H1 (cell line): ENCODE measurements at regions not wholly inside any gene's neighbourhood (a gene's known extent, or its start where the extent isn't known, plus 50 kb on each side); places are given as distances from the start of the nearest gene placed in this dataset.

Experiments
- CTCF ChIA-PET: fragments of 300-600 bp; sonication (Branson Sonifier 250); formaldehyde crosslinking; loops from one replicate; lab custom pipeline; 2021; ENCODE audit not compliant: partially characterized antibody; lab: Charles Lee
- POLR2A ChIA-PET: fragments of 300-600 bp; sonication (Branson Sonifier 250); formaldehyde crosslinking; loops from one replicate; lab custom pipeline; 2021; ENCODE audit warnings: inconsistent platforms; ENCODE audit not compliant: partially characterized antibody; lab: Charles Lee
- DNase-seq, 2 experiments: peaks; one replicate each; pipeline versions ENCODE4 v3.0.0 to v3.0.0-alpha.2; 2010 to 2022; ENCODE audit warnings: low spot score in 2 of 2, low read depth in 1 of 2, mixed read lengths in 1 of 2
- FAIRE-seq: peaks from 2 replicates; lab custom pipeline; 2011; peaks lifted over from hg19 to GRCh38; lab: Jason Lieb, UNC
- H2AFZ ChIP-seq: 2 replicates; pipeline ENCODE4 v1.8.1; 2012; ENCODE audit warnings: low read length, inconsistent platforms
- H2AK5ac ChIP-seq: 2 replicates; pipeline ENCODE4 v1.6.1; 2013; ENCODE audit warnings: low read depth, low read length
- H2BK120ac ChIP-seq: replicated peaks from 2 replicates; pipeline ENCODE3; 2013; ENCODE audit warnings: low read depth, low read length, inconsistent platforms
- H2BK12ac ChIP-seq: 2 replicates; pipeline ENCODE4 v1.6.1; 2013; ENCODE audit warnings: low read depth, low read length
- H2BK15ac ChIP-seq: 2 replicates; pipeline ENCODE4 v1.6.1; 2013; ENCODE audit warnings: low read length
- H2BK20ac ChIP-seq: 2 replicates; pipeline ENCODE4 v1.6.1; 2013; ENCODE audit warnings: low read length
- H2BK5ac ChIP-seq: 2 replicates; pipeline ENCODE4 v1.6.1; 2013; ENCODE audit warnings: low read depth, low read length
- H3K14ac ChIP-seq: 2 replicates; pipeline ENCODE4 v1.6.1; 2013; ENCODE audit warnings: inconsistent platforms; ENCODE audit not compliant: insufficient read length
- H3K18ac ChIP-seq: 2 replicates; pipeline ENCODE4 v1.6.1; 2013; ENCODE audit warnings: low read length; ENCODE audit errors: extremely low read depth
- H3K23ac ChIP-seq: 2 replicates; pipeline ENCODE4 v1.6.1; 2013; ENCODE audit warnings: inconsistent platforms; ENCODE audit not compliant: insufficient read length
- H3K23me2 ChIP-seq: 2 replicates; pipeline ENCODE4 v1.6.1; 2013; ENCODE audit warnings: low read depth, low read length
- H3K27ac ChIP-seq: 2 replicates; pipeline ENCODE4 v1.6.1; 2011; ENCODE audit warnings: low read depth, low read length, inconsistent platforms
- H3K27me3 ChIP-seq, 4 experiments: replicated peaks in 1 of 4; 1 replicate in 1 of 4; 2 replicates in 3 of 4; pipeline versions ENCODE4 v1.6.1 to v1.8.1; 2011 to 2013; ENCODE audit warnings: low read length in 3 of 4, mild to moderate bottlenecking in 3 of 4, inconsistent platforms in 2 of 4, mixed read lengths in 2 of 4, moderate library complexity in 1 of 4; ENCODE audit not compliant: control insufficient read depth in 3 of 4, insufficient read depth in 3 of 4; ENCODE audit errors: extremely low read depth in 1 of 4
- H3K36me3 ChIP-seq, 4 experiments: 2 replicates each; pipeline versions ENCODE4 v1.6.1 to v1.8.1; 2011 to 2013; ENCODE audit warnings: mild to moderate bottlenecking in 4 of 4, low read length in 3 of 4, moderate library complexity in 2 of 4, control low read depth in 1 of 4, inconsistent platforms in 1 of 4; ENCODE audit not compliant: insufficient read depth in 4 of 4, control insufficient read depth in 2 of 4
- H3K4ac ChIP-seq: replicated peaks from 2 replicates; pipeline ENCODE3; 2013; ENCODE audit warnings: low read length, low read depth, mixed read lengths, inconsistent platforms; ENCODE audit not compliant: insufficient read length
- H3K4me1 ChIP-seq, 4 experiments: replicated peaks in 1 of 4; 1 replicate in 1 of 4; 2 replicates in 3 of 4; pipeline versions ENCODE4 v1.6.1 to v1.8.1; 2011 to 2013; ENCODE audit warnings: low read length in 3 of 4, inconsistent platforms in 2 of 4, mixed read lengths in 1 of 4; ENCODE audit not compliant: insufficient read depth in 4 of 4, control insufficient read depth in 3 of 4
- H3K4me2 ChIP-seq, 2 experiments: 2 replicates each; pipeline versions ENCODE4 v1.6.1 to v1.8.1; 2011 to 2013; ENCODE audit warnings: low read depth in 2 of 2, low read length in 2 of 2, control low read depth in 1 of 2, inconsistent platforms in 1 of 2, mild to moderate bottlenecking in 1 of 2; ENCODE audit not compliant: insufficient read depth in 1 of 2
- H3K4me3 ChIP-seq, 4 experiments: fragments of 200-600, 300-600 bp in 1 of 4; sonication (generic), shearing (Covaris generic), sonication (Bioruptor Twin) in 1 of 4; 2 replicates each; pipeline versions ENCODE4 v1.5.1 to v1.8.1; 2011 to 2016; ENCODE audit warnings: low read length in 4 of 4, low read depth in 3 of 4, control low read depth in 2 of 4, inconsistent platforms in 2 of 4, mild to moderate bottlenecking in 2 of 4, mixed read lengths in 1 of 4, moderate library complexity in 1 of 4; ENCODE audit not compliant: insufficient read depth in 2 of 4; ENCODE audit errors: extremely low read depth in 1 of 4
- H3K56ac ChIP-seq: replicated peaks from 2 replicates; pipeline ENCODE3; 2013; ENCODE audit warnings: low read depth, mild to moderate bottlenecking, mixed read lengths, low read length, inconsistent platforms; ENCODE audit not compliant: insufficient read length
- H3K79me1 ChIP-seq: 2 replicates; pipeline ENCODE4 v1.6.1; 2013; ENCODE audit warnings: low read depth, low read length, control low read depth
- H3K79me2 ChIP-seq, 2 experiments: 2 replicates each; pipeline versions ENCODE4 v1.6.1 to v1.8.1; 2012 to 2013; ENCODE audit warnings: low read length in 2 of 2, mild to moderate bottlenecking in 2 of 2, inconsistent platforms in 1 of 2; ENCODE audit not compliant: insufficient read depth in 2 of 2, control insufficient read depth in 1 of 2
- H3K9ac ChIP-seq, 4 experiments: replicated peaks in 1 of 4; 1 replicate in 1 of 4; 2 replicates in 3 of 4; pipeline versions ENCODE4 v1.6.1 to v1.8.1; 2011 to 2013; ENCODE audit warnings: low read depth in 3 of 4, low read length in 3 of 4, control low read depth in 2 of 4, mild to moderate bottlenecking in 2 of 4, moderate library complexity in 2 of 4, inconsistent platforms in 1 of 4; ENCODE audit errors: extremely low read depth in 1 of 4
- H3K9me3 ChIP-seq, 2 experiments: 2 replicates each; pipeline versions ENCODE4 v1.6.1 to v1.8.1; 2012 to 2013; ENCODE audit warnings: mild to moderate bottlenecking in 2 of 2, moderate library complexity in 2 of 2, control low read depth in 1 of 2, inconsistent platforms in 1 of 2, low read depth in 1 of 2, low read length in 1 of 2, mixed read lengths in 1 of 2; ENCODE audit not compliant: insufficient read depth in 2 of 2
- H4K20me1 ChIP-seq, 2 experiments: replicated peaks in 1 of 2; 2 replicates each; pipeline versions ENCODE3 to v1.8.1; 2011 to 2013; ENCODE audit warnings: inconsistent platforms in 2 of 2, low read length in 2 of 2, mild to moderate bottlenecking in 1 of 2; ENCODE audit not compliant: insufficient read depth in 2 of 2, control insufficient read depth in 1 of 2
- H4K5ac ChIP-seq: 2 replicates; pipeline ENCODE4 v1.6.1; 2013; ENCODE audit warnings: low read length, low read depth, mixed read lengths, inconsistent platforms; ENCODE audit not compliant: insufficient read length
- H4K8ac ChIP-seq: 2 replicates; pipeline ENCODE4 v1.8.0; 2013; ENCODE audit warnings: mild to moderate bottlenecking, moderate library complexity, low read length, inconsistent platforms; ENCODE audit not compliant: insufficient read depth; ENCODE audit errors: extremely low read depth
- H4K91ac ChIP-seq: replicated peaks from 2 replicates; pipeline ENCODE3; 2013; ENCODE audit warnings: low read length, mixed read lengths, inconsistent platforms; ENCODE audit not compliant: insufficient read length
- BCL11A ChIP-seq, 2 experiments: IDR thresholded peaks; one replicate each; pipeline ENCODE4 v1.6.1; 2011; ENCODE audit warnings: low read depth in 2 of 2, low read length in 2 of 2, mild to moderate bottlenecking in 2 of 2
- CTCF ChIP-seq, 3 experiments: IDR thresholded peaks; 1 replicate in 2 of 3; 2 replicates in 1 of 3; pipeline versions ENCODE4 v1.5.1 to v1.6.1; 2011; ENCODE audit warnings: low read length in 3 of 3, mild to moderate bottlenecking in 3 of 3, inconsistent platforms in 2 of 3, low read depth in 1 of 3, moderate library complexity in 1 of 3; ENCODE audit not compliant: insufficient read depth in 1 of 3; ENCODE audit errors: control extremely low read depth in 1 of 3
- FOSL1 ChIP-seq: IDR thresholded peaks from 2 replicates; pipeline ENCODE4 v1.6.1; 2011; ENCODE audit warnings: mild to moderate bottlenecking, low read depth, low read length, moderate library complexity; ENCODE audit not compliant: insufficient read depth
- RBBP5 ChIP-seq: IDR thresholded peaks from 2 replicates; pipeline ENCODE4 v1.7.1; 2012; ENCODE audit warnings: low read depth, mild to moderate bottlenecking, inconsistent platforms, low read length, moderate library complexity, borderline replicate concordance
- SP1 ChIP-seq: IDR thresholded peaks from 2 replicates; pipeline ENCODE4 v1.6.1; 2011; ENCODE audit warnings: low read depth, low read length
- TEAD4 ChIP-seq: IDR thresholded peaks from 2 replicates; pipeline ENCODE4 v1.6.1; 2012; ENCODE audit warnings: low read depth, low read length, inconsistent platforms, mixed read lengths
- WGBS, 2 experiments: shearing (Covaris generic) in 1 of 2; methylation state at CpG; one replicate each; pipeline versions ENCODE4 v1.1.6 to v1.1.7; 2013 to 2015; ENCODE audit warnings: low lambda C conversion rate in 2 of 2, mixed read lengths in 2 of 2, inconsistent platforms in 1 of 2, low coverage in 1 of 2, missing lambda C conversion rate in 1 of 2; ENCODE audit not compliant: insufficient replicate concordance in 2 of 2, insufficient coverage in 1 of 2, insufficient read length in 1 of 2; ENCODE audit errors: extremely low coverage in 1 of 2, missing lambda C conversion rate in 1 of 2; 5-methylcytosine and 5-hydroxymethylcytosine counted together

GRCh38 chr3:106056931-106057330 is 188.1 kb upstream of the CBLB start:
- H3K23me2 ChIP-seq, result no peaks in the 10 kb centered on the region
- 92% methylated on average over 3 of the region's 3 CpGs; no CpG with 5 or more reads in 1 of the 2 experiments for WGBS, 2 experiments
- no peak overlapping the region for H3K4ac ChIP-seq
- no peak overlapping the region for H2AK5ac ChIP-seq
- no peak for TF ChIP-seq SP1
- no peak for TF ChIP-seq RBBP5
- no peak for TF ChIP-seq TEAD4
- TF ChIP-seq CTCF (IDR thresholded peaks at IDR 0.05; ENCODE audit: control extremely low read depth in 1 of 3, insufficient read depth in 1 of 3, low read depth in 1 of 3, low read length in 3 of 3), result no peak
- no peak for TF ChIP-seq FOSL1
- TF ChIP-seq BCL11A (IDR thresholded peaks at IDR 0.05; ENCODE audit: low read depth in 2 of 2, low read length in 2 of 2), result no peak
- TF ChIP-seq, all 59 proteins: peak for 0
- Histone ChIP-seq H2BK120ac (no peak overlapping the region), H3K9ac (no peak overlapping the region), H2BK12ac (no peak overlapping the region), H4K91ac (no peak overlapping the region), H3K27ac (no peak overlapping the region), H3K18ac (no peak overlapping the region), H3K9me3 (no peaks in the 10 kb centered on the region), H3K79me1 (no peaks in the 10 kb centered on the region), H3K27me3 (no peaks in the 10 kb centered on the region), H2AFZ (no peak overlapping the region), H3K23ac (no peak overlapping the region), H3K36me3 (no peaks in the 10 kb centered on the region), H2BK20ac (no peak overlapping the region), H3K79me2 (no peaks in the 10 kb centered on the region), H4K8ac (no peak overlapping the region), H3K4me2 (no peak overlapping the region), H2BK5ac (no peak overlapping the region), H3K14ac (no peak overlapping the region), H3K4me1 (no peaks in the 10 kb centered on the region), H2BK15ac (no peak overlapping the region), H3K4me3 (no peak overlapping the region), H4K5ac (no peak overlapping the region), H3K56ac (no peak overlapping the region), H4K20me1 (no peaks in the 10 kb centered on the region)
- POLR2A ChIA-PET, result no interaction called here
- CTCF ChIA-PET, result no interaction called here
- no peak for DNase-seq
- no peak for FAIRE-seq
